H54 (cell line): ENCODE measurements at regions not wholly inside any gene's neighbourhood (a gene's known extent, or its start where the extent isn't known, plus 50 kb on each side); places are given as distances from the start of the nearest gene placed in this dataset.

Source experiments
- DNase-seq: peaks from one replicate; pipeline ENCODE4 v3.0.0; 2011; ENCODE audit warnings: low spot score, mixed read lengths; ENCODE audit not compliant: insufficient read length
- FAIRE-seq: peaks from 3 replicates; lab custom pipeline; 2011; peaks lifted over from hg19 to GRCh38; lab: Jason Lieb, UNC
- POLR2A ChIP-seq: IDR thresholded peaks from 2 replicates; pipeline ENCODE4 v1.6.1; 2011; ENCODE audit warnings: low read depth, mild to moderate bottlenecking, low read length

- TF ChIP-seq POLR2A = no peak
- no peak for FAIRE-seq
- no peak for DNase-seq
Measured at GRCh38 chr11:92382311-92382710, 157.7 kb downstream of the FAT3 start.

- DNase-seq (no peak), FAIRE-seq (no peak)
- no peak for TF ChIP-seq POLR2A
Measured at GRCh38 chr11:92383430-92383829, 158.8 kb downstream of the FAT3 start.

GRCh38 chr11:92384358-92384757, 159.7 kb downstream of the FAT3 start:
- no peak for FAIRE-seq
- no peak for DNase-seq
- no peak for TF ChIP-seq POLR2A

- FAIRE-seq (no peak), DNase-seq (no peak)
- TF ChIP-seq POLR2A = no peak
Measured at GRCh38 chr11:92384802-92385201, 160.2 kb downstream of the FAT3 start.

GRCh38 chr11:92386577-92386976, 162.0 kb downstream of the FAT3 start:
- DNase-seq (no peak), FAIRE-seq (no peak)

GRCh38 chr11:92387859-92388258, 163.2 kb downstream of the FAT3 start:
- TF ChIP-seq POLR2A = no peak
- DNase-seq (no peak), FAIRE-seq (no peak)

More at GRCh38 chr11:92386577-92386976, 162.0 kb downstream of the FAT3 start:
- TF ChIP-seq POLR2A = no peak

- no peak for TF ChIP-seq POLR2A
- DNase-seq (no peak), FAIRE-seq (no peak)
Measured at GRCh38 chr11:92388380-92388779, 163.8 kb downstream of the FAT3 start.

- TF ChIP-seq POLR2A = no peak
- DNase-seq = no peak
- FAIRE-seq = no peak
Measured at GRCh38 chr11:92390783-92391182, 166.2 kb downstream of the FAT3 start.

- TF ChIP-seq POLR2A = no peak
- no peak for FAIRE-seq
Measured at GRCh38 chr11:92391364-92391763, 166.7 kb downstream of the FAT3 start.

GRCh38 chr11:92391808-92392207, 167.2 kb downstream of the FAT3 start:
- FAIRE-seq (no peak), DNase-seq (no peak)
- TF ChIP-seq POLR2A = no peak

More at GRCh38 chr11:92391364-92391763, 166.7 kb downstream of the FAT3 start:
- DNase-seq = no peak

- FAIRE-seq (no peak), DNase-seq (no peak)
- no peak for TF ChIP-seq POLR2A
Measured at GRCh38 chr11:92393218-92393617, 168.6 kb downstream of the FAT3 start.

- DNase-seq = no peak
- no peak for FAIRE-seq
- TF ChIP-seq POLR2A = no peak
Measured at GRCh38 chr11:92396133-92396532, 171.5 kb downstream of the FAT3 start.

- no peak for TF ChIP-seq POLR2A
- DNase-seq (no peak), FAIRE-seq (no peak)
Measured at GRCh38 chr11:92397221-92397755, 172.7 kb downstream of the FAT3 start.

GRCh38 chr11:92399705-92400104, 175.1 kb downstream of the FAT3 start:
- no peak for DNase-seq
- no peak for FAIRE-seq
- TF ChIP-seq POLR2A = no peak

GRCh38 chr11:92401520-92401919, 176.9 kb downstream of the FAT3 start:
- no peak for TF ChIP-seq POLR2A
- no peak for DNase-seq
- FAIRE-seq = no peak
